NCI-H2227 (cell line): ENCODE measurements at regions not wholly inside any gene's neighbourhood (a gene's known extent, or its start where the extent isn't known, plus 50 kb on each side); places are given as distances from the start of the nearest gene placed in this dataset.
"Not testable (repeated sequence)": the region's sequence is repeated elsewhere in the genome, so short reads cannot be mapped to it uniquely, and the experiment has no call there.

Experiments used
- DNase-seq: peaks from one replicate; lab custom pipeline; 2025; ENCODE audit not compliant: unreplicated experiment; lab: John Stamatoyannopoulos, UW

- no peak for DNase-seq
Measured at GRCh38 chr11:39678996-39679395, 1780.5 kb downstream of the LRRC4C start.

GRCh38 chr11:39675171-39675570 is 1784.3 kb downstream of the LRRC4C start:
- DNase-seq = no peak

GRCh38 chr11:39674761-39675160 is 1784.7 kb downstream of the LRRC4C start:
- DNase-seq = no peak

- DNase-seq = no peak
Measured at GRCh38 chr11:39674024-39674423, 1785.4 kb downstream of the LRRC4C start.

- no peak for DNase-seq
Measured at GRCh38 chr11:39668640-39669039, 1790.8 kb downstream of the LRRC4C start.

GRCh38 chr11:39664023-39664422 is 1795.4 kb downstream of the LRRC4C start:
- DNase-seq = no peak

GRCh38 chr11:39661890-39662289 is 1797.6 kb downstream of the LRRC4C start:
- no peak for DNase-seq

- no peak for DNase-seq
Measured at GRCh38 chr11:39651857-39652461, 1807.5 kb downstream of the LRRC4C start.

GRCh38 chr11:39641751-39642150 is 1817.7 kb downstream of the LRRC4C start:
- DNase-seq = no peak

GRCh38 chr11:39630365-39630764 is 1829.1 kb downstream of the LRRC4C start:
- no peak for DNase-seq

GRCh38 chr11:39628311-39628710 is 1831.1 kb downstream of the LRRC4C start:
- DNase-seq = no peak

- DNase-seq = not testable (repeated sequence)
Measured at GRCh38 chr11:39620309-39620708, 1839.1 kb downstream of the LRRC4C start.

- no peak for DNase-seq
Measured at GRCh38 chr11:39617971-39618370, 1841.5 kb downstream of the LRRC4C start.

GRCh38 chr11:39589391-39589790 is 1870.1 kb downstream of the LRRC4C start:
- no peak for DNase-seq

- no peak for DNase-seq
Measured at GRCh38 chr11:39586036-39586435, 1873.4 kb downstream of the LRRC4C start.

- DNase-seq = no peak
Measured at GRCh38 chr11:39571081-39571480, 1888.4 kb downstream of the LRRC4C start.

GRCh38 chr11:39570526-39570925 is 1888.9 kb downstream of the LRRC4C start:
- no peak for DNase-seq

GRCh38 chr11:39569789-39570188 is 1889.7 kb downstream of the LRRC4C start:
- no peak for DNase-seq

GRCh38 chr11:39542460-39542859 is 1917.0 kb downstream of the LRRC4C start:
- no peak for DNase-seq

GRCh38 chr11:39541945-39542351 is 1917.5 kb downstream of the LRRC4C start:
- DNase-seq = no peak

GRCh38 chr11:39536323-39536722 is 1923.1 kb downstream of the LRRC4C start:
- not testable (repeated sequence) for DNase-seq
